Ectodermal cell (in vitro differentiated cells): ENCODE measurements at regions not wholly inside any gene's neighbourhood (a gene's known extent, or its start where the extent isn't known, plus 50 kb on each side); places are given as distances from the start of the nearest gene placed in this dataset.

Experiments used
- H3K27ac ChIP-seq: 2 replicates; pipeline ENCODE4 v1.7.0; 2013; ENCODE audit warnings: mild to moderate bottlenecking, low read depth, low read length; ENCODE audit not compliant: insufficient read depth, poor library complexity, severe bottlenecking
- H3K27me3 ChIP-seq: 2 replicates; pipeline ENCODE4 v1.7.0; 2013; ENCODE audit warnings: mild to moderate bottlenecking, low read length; ENCODE audit not compliant: insufficient read depth, control insufficient read depth, poor library complexity, severe bottlenecking
- H3K36me3 ChIP-seq: one replicate; pipeline ENCODE4 v1.7.0; 2013; ENCODE audit warnings: low read length; ENCODE audit not compliant: control insufficient read depth, insufficient read depth
- H3K4me1 ChIP-seq: one replicate; pipeline ENCODE4 v1.7.0; 2013; ENCODE audit warnings: low read length; ENCODE audit not compliant: control insufficient read depth, insufficient read depth
- H3K4me3 ChIP-seq: 2 replicates; pipeline ENCODE4 v1.7.0; 2013; ENCODE audit warnings: low read depth, low read length, control low read depth; ENCODE audit not compliant: insufficient read depth
- H3K9me3 ChIP-seq: 2 replicates; pipeline ENCODE4 v1.7.0; 2013; ENCODE audit warnings: mild to moderate bottlenecking, low read length, moderate library complexity; ENCODE audit not compliant: control insufficient read depth
- whole genome bisulfite sequencing, 2 experiments: methylation state at CpG; one replicate each; pipeline ENCODE4 v1.1.7; 2013; ENCODE audit warnings: missing lambda C conversion rate in 2 of 2; 5-methylcytosine and 5-hydroxymethylcytosine counted together

DNA sequence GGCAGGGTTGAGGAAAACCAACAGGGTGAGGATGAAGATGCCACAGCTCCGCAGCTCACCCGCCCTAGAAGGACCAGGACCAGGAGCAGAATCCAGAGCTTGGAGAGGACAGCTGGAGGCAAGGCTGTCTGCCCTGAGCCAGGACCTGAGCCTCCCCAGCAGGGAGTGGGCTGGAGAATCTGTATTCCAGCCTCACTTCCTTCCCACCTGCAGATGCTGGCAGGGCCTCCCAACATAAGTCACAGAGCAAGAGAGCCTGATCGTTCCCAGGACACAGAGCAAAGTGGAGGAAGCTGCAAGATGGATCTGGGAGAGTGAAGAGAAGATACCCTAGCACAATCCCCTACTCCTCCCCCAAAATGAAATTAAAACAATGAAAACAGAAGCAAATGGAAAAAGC lies 61.7 kb upstream of the WASF3 start:
- WGBS, 2 experiments: 75 to 81% methylated on average over 3 of the region's 3 CpGs
- no peak overlapping the region for H3K4me3 ChIP-seq
- H3K27me3 ChIP-seq: no peaks in the 10 kb centered on the region
- no peaks in the 10 kb centered on the region for H3K36me3 ChIP-seq
- peaks cover 5% of the 10 kb centered on the region for H3K4me1 ChIP-seq
- no peak overlapping the region for H3K27ac ChIP-seq
- H3K9me3 ChIP-seq: no peaks in the 10 kb centered on the region

DNA sequence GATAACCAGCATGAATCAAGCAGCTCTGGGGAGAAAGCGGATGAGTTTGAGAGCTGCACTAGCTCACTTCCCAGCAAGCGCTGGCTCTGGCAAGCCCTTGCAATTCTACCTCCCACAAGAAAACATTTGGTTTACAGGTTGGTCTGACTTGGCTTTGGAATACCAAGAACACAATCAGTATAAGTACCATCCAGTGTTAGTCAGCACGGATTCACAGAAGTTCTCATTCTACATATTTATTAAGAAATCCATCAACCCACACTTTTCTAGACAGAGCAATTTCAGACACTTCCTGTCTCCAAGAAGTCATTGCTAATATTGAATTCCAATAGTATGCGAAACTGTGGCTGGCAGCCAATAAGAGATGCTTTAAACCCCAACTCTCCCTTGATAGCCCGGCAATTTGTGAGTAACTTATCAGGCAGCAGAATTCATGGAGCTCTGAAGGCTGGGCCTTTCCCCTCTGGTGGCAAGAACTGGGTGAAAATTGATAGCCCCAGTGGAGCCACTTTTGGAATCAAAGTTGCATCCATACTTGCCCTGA lies 59.4 kb upstream of the WASF3 start:
- 92 to 94% methylated on average over 5 of the region's 5 CpGs for WGBS, 2 experiments
- Histone ChIP-seq H3K27me3 (no peaks in the 10 kb centered on the region), H3K9me3 (no peaks in the 10 kb centered on the region), H3K4me3 (no peak overlapping the region), H3K4me1 (peaks cover 9% of the 10 kb centered on the region), H3K27ac (no peak overlapping the region), H3K36me3 (no peaks in the 10 kb centered on the region)

DNA sequence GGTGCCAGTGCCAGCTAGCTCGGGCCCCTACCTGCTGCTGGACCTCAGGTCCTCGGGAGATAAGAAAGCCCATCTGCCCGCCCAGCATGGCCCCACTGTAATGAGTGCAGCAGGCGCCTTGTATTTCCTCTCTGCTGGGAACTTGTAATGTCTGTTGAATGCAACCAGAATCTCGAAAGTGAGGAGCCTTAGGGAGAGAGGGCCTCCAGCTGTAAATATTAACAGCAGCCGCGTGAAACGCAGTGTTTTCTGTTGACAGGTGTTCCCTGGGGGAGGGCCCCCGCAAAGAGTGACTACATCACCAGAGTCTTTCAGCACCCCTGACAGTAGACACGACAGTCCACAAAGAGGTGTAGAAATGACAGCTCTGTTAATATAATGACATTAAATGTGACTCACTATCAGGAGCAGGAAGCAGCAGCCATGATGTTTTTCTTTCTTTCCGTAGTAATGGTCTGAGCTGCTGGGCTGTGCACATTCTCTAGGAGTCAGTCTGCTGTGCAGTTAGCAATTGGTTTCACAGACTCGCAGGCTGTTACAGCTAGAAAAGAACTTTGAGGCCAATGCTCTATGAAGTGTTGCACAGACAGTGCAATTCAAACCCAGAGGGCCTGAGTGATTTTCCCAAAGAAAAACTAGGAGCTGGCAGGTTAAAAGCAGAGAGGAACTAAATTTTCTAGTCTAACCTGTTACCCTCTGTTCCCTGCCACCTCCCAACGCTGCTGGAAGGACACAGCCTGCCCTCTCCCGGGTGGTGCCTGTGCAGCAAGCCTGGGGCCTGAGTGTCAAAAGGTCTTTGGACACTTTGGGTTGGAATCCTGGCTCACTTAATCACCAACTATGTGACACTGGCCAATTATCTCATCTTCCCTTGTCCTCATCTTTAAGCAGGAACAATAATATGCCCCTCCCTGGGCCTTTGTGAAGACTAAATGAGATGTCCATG lies 58.6 kb upstream of the WASF3 start:
- H3K9me3 ChIP-seq: no peaks in the 10 kb centered on the region
- H3K4me1 ChIP-seq: peaks cover 9% of the 10 kb centered on the region
- H3K27ac ChIP-seq: no peak overlapping the region
- WGBS, 2 experiments: 82 to 83% methylated on average over 14 of the region's 14 CpGs
- no peaks in the 10 kb centered on the region for H3K36me3 ChIP-seq
- H3K27me3 ChIP-seq: no peaks in the 10 kb centered on the region
- no peak overlapping the region for H3K4me3 ChIP-seq

DNA sequence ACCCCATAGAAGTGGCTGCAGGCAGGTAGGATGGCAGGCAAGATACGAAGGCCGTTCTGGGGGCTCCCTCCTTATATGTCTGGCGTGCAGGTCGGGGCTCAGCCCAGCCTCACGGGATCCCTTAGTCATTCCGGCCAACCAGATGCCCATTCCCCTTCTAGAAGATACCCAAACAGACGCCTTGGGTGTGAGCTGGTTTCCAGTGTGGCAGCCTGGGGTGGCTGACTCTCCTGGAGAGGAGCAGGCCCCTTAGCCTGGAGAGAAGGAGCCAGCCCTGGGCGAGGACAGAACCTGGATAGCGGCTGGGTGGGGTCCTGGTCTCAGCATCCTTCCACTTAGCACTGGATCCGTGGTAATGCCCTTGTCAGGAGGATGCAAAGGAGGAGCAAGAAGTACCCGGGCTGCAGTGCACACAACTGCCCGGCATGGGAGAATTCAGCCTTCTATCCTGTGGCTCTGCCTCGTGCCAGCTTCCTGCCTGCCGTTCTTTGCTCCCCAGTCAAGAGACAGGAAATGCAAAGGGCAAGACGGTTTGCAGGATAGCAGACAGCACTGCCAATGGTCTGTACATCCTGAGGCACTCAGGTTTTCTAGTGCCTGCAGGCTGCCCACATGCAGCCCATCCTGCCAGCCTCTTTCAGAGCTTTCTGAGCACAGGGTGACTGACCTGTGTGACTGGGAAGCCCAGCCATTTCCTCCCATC lies 56.7 kb upstream of the WASF3 start:
- 89 to 90% methylated on average over 15 of the region's 15 CpGs for WGBS, 2 experiments
- no peaks in the 10 kb centered on the region for H3K27me3 ChIP-seq
- no peak overlapping the region for H3K27ac ChIP-seq
- H3K4me1 ChIP-seq: peaks cover 9% of the 10 kb centered on the region
- H3K4me3 ChIP-seq: no peak overlapping the region
- H3K36me3 ChIP-seq: no peaks in the 10 kb centered on the region
- no peaks in the 10 kb centered on the region for H3K9me3 ChIP-seq

DNA sequence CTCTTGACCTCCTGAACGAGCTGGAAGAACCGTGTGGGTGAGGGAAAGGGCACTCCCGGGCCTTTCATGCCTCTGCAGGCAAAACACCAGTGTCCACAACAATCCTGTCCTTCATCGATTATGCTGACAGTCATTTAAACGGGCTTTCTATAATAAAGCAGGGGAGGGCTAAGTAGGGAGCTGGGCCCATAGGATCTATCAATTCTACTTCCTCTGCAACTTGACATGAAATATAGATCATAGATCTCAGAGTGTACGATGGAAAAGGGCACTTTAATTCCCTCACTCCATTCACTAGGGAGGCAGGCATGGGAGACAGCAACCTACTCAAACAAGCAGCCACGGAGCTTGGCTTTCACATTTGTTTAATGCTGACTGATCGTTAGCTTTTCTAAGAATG lies 55.8 kb upstream of the WASF3 start:
- Histone ChIP-seq H3K27me3 (no peaks in the 10 kb centered on the region), H3K4me3 (no peak overlapping the region), H3K4me1 (peaks cover 9% of the 10 kb centered on the region), H3K36me3 (no peaks in the 10 kb centered on the region), H3K27ac (no peak overlapping the region), H3K9me3 (no peaks in the 10 kb centered on the region)
- WGBS, 2 experiments: 86 to 87% methylated on average over 7 of the region's 8 CpGs

DNA sequence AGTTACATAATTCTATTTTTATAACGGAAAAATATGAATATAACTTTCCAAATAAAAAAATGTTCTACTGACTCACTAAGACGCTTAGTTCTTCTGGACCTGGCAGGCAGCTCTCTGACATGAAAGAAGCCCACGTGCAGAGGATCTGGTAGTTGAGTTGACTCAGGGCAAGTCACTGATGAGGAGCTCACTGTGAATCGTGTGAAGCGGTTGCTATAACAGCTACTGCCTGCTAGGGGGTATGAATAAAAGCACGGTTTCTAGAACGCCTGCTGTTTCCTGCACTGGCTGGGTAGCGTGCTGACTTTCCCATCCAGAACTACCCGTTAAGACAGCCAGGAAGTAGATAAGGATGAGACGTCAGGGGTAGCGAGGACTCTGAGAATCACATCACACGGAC lies 54.7 kb upstream of the WASF3 start:
- Histone ChIP-seq H3K36me3 (no peaks in the 10 kb centered on the region), H3K27ac (no peak overlapping the region), H3K4me3 (no peak overlapping the region), H3K9me3 (no peaks in the 10 kb centered on the region), H3K4me1 (peaks cover 4% of the 10 kb centered on the region), H3K27me3 (no peaks in the 10 kb centered on the region)
- WGBS, 2 experiments: 29 to 40% methylated on average over 11 to 12 of the region's 12 CpGs

DNA sequence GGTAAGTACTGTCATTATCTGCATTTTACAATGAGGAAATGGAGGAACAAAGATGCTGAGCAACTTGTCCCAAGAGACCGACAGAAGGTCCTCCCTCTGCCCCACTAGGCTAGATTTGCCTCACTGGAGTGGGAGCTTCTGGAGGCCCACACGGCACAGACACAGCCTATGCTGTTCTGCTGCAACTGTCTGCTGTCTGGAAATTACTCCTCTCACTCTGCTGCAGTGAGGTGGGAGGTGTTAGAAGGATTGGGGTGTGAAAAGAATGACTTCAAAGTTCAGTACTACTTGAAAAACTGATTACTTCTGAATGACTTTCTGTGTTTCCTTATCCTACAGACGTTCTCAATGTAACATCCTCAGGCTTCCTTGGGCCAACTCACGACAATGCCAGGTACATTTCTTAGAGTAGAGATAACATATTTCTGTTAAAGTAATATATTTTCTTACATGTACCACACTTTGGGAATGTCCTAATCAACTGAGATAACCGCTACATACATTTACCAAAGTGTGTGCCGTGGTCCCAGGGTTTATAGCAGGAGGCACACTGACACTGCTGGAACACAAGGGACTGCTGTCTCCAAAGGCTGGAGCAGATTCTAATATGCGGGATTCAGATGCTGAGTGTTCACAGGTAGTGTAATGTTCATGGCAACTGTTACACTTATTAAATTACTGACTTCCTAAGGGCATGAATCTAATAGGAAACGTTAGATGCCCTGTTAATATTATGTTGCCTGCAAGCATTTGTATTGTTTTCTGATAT lies 53.5 kb upstream of the WASF3 start:
- Histone ChIP-seq H3K27me3 (no peaks in the 10 kb centered on the region), H3K27ac (no peak overlapping the region), H3K36me3 (no peaks in the 10 kb centered on the region), H3K4me1 (peaks cover 4% of the 10 kb centered on the region), H3K4me3 (no peak overlapping the region), H3K9me3 (no peaks in the 10 kb centered on the region)
- 91 to 95% methylated on average over 7 of the region's 8 CpGs for WGBS, 2 experiments
